GM18867 (cell line): ENCODE measurements at regions not wholly inside any gene's neighbourhood (a gene's known extent, or its start where the extent isn't known, plus 50 kb on each side); places are given as distances from the start of the nearest gene placed in this dataset.

Source experiments
- ATAC-seq: cut with Tn5 transposase; IDR thresholded peaks from one replicate; pipeline ENCODE4 v1.9.1; 2021; ENCODE audit warnings: mild to moderate bottlenecking, moderate library complexity; ENCODE audit not compliant: unreplicated experiment

DNA sequence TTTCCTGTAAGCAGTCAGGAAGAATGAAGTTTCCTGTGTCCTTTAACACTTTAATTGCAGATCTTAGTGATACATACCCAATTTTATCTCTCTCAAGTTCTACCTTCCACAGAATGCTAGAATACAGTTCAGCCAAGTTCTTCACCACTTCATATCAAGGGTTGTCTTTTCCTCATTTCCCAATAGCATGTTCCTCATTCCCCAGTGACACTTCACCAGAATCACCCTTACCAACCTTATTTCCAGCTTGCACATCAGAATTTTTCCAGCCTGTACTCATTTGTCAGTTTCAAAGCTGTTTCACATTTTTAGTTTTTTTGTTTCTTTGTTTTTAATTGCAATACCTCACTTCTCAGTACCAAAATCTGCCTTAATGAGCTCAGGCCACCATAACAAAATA, 126.1 kb downstream of the ESM1 start:
- no peak for ATAC-seq

DNA sequence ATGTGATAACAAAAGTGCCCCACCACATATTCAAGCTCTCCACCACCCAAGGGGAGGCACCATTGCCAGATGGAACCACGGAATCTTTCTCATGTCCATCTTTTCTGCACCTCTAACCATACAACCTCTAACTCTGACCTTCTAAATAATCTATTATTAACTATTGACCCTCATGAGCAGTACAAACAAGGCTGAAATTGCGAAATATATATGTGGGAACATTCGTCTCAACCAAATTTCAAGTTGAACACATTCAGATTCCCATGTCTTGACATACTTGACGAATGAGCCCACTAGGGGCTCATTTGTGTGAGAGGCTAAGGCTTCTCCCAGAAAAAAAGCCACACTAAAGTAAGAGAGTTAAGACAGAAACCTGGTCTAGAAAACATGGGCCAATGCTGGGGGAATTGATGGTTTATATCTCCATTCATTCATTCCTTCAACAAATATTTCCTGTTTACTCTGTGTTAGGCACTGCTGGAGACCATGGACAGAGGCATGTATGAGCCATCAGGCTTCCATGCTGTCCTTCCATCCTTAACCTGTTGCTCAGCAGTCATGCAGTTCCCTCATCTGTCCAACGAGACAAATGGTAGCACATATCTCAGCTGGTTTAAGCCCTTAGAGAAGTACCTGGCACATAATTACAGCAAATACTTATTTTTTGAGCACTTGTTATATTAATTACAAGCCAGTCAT, 130.4 kb downstream of the ESM1 start:
- no peak for ATAC-seq

DNA sequence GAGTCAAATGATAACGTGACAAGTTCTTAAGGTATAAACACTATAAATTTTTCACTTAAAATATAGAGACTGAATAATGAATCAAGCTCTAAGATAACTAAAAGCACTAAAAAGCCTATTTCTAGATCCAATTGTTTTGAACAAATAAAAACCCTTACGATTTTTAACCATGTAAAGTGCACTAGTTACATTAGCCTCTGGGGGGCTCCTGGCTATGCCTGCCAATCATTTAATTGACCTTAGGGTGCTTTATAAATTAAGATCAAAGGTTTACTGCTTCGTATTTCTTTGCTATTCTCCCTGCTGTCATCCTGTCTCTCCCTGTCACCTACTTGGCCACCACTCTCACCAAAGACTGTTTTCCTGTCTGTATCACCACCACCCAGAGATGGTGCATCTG, 133.4 kb downstream of the ESM1 start:
- ATAC-seq = no peak

DNA sequence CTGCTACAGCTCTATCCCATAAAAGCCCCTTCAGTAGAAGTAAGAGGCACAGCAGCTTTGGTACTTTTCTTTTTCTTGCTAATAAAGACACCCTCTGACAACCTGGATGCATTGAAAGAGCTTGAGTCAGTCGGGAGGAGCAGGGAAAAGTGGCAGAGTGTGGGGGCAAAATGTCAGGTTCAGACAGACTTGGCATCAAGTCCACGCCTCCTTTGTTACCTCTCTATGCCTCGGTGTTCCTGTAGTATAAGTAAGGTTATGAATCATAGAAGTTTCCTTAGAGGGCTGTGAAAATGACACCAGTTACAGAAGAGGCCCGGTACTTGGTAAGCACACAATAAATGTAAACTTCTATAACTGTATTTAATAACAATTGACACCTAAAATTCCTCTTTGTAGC, 133.9 kb downstream of the ESM1 start:
- ATAC-seq = no peak

DNA sequence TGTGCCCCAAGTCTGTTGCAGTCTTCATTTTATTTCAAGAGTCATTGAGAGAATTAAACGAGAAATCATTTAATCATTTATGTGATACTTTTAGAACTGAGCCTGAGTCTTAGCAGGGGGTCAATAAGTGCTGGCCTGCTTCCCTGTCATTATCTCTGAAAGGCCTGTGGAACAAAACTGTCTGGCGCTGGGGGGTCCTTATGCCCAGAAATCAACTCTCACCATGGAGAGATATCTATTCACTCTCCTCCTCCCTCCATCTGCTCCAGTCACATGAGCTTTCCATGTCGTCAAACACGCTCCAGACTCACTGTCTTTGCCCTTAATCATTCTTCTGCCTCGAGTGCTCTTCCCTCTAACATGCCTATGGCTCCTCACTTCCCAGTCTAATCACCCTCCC, 136.8 kb downstream of the ESM1 start:
- ATAC-seq = no peak

DNA sequence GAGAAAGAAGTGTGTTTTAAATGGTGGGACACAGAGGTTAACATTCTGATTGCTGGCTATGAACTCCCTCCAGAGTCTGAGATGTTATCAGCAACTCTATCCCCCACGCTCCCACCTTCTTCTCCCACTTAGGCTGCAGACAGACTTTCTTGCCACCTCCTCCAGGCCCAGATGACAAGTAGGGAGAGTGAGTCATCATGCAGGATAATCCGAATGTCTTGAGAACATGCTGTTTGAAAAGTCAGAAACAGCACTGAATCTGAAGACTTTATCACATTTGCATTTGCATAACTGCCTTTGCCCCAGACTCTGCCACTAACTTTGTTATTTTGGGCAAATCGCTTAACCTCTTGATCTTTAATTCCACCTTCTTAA, 139.8 kb downstream of the ESM1 start:
- ATAC-seq = no peak

DNA sequence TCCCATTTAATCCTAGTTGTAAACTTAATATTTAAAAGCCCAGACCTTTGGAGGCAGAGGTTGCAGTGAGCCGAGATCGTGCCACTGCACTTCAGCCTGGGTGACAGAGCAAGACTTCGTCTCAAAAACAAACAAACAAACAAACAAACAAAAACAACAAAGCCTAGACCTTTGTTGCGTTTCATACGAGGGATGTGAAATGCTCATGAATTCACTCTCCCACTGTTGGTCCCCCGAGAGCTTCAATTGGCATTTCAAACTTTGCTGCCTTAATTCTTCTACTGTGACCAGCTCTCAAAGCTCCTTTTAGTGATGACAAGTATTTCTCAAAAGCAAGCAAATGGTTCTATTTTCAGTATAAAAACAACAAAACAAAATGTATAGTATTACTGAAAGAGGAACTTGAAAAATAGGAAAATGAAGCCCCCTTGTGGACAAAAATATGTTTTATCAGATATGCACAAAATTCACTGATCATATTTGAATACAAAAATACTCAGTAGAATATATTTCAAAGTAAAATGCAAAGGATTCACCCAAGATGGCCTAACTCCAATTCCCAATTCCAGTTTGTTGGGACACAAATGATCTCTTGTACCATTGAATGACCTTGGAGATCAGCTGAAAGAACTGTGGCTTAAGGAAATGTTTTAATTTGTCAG, 140.4 kb downstream of the ESM1 start:
- ATAC-seq = peak; percentile 64

DNA sequence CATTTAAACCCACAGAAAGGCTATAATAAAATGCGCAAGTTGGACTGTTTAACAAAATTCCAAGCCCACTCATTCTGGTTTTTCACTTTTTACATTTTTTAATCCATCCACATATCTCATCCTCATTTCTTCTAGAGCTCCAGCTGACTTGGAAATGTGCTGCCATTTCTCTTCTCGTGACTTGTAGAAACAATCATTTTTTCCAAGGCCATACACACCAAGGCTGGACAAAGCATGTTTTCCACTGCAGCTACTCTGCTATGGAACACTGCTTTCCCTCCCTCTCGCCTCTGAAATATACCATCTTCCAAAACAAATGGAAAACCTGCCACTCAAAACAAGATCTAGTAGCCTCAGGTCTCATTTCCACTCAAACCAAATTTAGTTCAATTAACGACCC, 141.1 kb downstream of the ESM1 start:
- no peak for ATAC-seq

DNA sequence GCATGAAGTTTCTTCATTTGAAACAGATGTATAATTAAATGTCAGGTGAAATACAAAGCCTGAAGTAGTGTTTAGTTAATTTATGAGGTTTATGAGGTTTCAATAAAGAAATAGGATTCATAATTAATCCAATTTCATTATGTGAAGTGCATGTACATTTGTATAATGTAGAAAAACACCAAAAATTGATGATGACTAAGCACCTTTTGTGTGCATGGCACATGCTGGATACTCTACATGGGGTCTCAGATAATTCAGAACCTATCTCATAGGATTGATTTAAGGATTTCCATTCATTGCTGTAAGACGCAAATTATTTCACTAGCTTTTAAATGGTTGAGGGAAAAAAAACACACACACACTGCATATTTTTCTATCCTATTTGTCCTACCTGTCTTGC, 143.9 kb downstream of the ESM1 start:
- no peak for ATAC-seq

DNA sequence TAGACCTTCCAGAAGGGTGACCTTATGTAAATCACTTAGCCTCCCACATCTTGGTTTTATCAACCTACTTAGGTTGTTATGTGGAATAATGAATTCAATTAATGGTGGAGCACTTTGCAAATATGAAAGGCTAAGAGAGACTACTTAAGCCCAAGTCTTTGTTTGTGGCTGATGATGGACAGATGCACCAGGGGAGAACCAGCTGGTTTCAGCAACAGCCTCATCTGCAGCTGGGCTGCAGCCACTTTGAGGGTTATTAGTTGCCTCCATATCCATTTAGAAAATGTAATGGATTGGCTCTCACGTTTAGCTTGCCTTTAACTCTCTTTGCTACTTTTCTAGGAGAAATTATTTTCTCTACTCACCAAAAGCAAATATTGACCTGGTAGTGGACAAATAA, 146.6 kb downstream of the ESM1 start:
- ATAC-seq = no peak

DNA sequence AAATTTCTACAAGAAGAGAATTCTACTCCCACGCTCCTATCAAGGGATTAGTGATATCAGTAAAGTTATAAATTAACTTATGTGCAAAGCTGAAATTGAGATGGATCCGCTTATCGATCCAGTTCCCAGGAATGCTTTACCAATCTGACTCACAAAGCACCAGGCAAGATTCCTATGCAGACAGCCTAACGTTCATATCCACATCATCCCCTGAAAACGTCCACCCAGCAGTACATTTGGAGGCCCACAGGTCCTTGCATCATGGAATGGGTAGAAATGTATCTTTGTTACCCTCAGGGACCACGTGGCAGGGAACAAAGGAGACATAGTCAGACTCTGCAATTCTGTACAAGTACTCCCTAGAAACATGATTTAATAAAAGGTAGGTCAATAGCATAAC, 147.4 kb downstream of the ESM1 start:
- no peak for ATAC-seq

DNA sequence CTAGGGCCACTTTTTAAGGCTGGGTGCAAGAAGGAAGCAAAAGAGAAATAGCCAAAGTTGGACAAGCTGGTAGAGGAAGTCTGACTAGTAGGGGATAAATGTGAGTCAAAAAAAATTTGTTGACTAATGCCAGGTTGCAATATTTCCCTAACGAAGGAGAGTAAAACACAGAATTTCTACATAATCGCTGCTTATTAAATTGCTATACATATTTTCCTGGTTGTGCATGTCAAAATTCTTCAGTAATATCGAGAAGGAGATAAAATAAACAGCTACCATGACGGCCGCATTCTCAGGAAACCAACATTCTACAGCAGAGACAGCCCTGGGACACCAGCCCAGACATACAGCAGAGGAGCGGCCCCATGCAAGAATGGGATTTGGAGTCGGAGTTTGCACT, 148.3 kb downstream of the ESM1 start:
- ATAC-seq = no peak

DNA sequence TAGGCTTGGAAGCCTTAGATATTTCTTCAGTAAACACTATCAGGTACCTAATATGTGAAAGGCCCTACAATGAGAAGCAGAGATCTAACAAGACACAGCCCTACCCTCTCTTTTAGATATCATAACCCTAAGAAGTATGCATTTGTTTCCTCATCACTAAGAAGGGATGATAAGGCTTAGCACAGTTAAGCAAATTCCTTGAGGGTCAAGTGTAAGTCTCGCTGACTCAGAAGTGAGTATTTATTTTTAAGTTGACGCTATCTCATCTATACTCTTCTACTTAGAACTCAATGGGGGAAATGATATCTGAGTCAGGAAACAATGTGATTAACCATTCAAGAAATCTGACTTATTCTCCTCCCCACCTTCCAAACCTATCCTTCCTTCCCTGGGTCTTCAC, 149.7 kb downstream of the ESM1 start:
- ATAC-seq = no peak

DNA sequence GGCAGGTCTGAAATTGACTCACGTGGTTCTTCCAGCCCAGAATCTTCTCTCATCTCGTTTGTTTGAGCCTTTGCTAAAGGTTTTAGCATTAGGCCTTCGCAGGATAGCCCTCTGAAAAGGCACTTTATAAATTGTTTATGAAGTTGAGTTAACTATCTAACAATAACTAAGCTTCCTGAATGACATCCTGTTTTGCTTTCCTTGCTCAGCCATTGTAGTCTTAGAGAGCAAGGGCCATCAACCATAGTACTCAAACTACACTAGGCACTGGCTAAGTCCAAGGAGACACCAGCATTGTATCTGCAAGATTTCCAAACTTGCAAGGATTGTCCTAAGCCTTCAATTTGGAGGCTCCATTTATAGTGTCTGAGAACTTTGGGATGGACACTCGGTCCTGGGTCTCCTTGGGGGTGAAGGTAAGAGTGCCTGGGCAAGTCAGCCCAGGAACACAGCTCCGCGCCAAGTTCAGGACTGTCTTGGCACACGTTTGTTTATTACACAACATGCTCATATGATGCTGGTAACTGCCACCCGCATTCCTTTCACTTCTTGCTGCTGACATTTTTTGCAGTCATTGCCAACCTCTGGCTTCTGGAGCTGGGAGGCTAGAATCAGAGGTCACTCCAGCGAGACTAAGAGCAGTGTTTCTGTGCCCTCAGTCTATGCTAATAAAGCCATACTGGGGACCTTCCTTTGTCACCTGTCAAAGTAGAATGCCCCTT, 151.1 kb downstream of the ESM1 start:
- no peak for ATAC-seq

DNA sequence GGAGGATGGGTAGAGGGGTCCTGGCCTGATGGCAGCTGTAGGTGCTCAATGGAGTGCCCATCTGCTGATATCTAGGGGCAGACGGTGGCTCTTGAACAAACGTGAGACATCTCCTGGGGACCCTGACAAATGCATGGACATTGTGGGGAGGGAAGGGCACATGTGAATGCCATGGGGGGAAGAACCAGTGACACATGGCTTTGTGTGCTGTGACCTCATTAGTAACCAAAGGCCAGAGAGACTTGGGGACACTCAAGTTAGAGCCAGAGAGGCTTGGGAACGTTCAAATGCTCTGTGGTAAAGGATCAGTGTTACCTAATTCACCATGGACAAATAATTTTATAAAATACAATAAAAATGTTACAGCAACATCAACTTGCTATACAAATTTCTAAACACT, 151.8 kb downstream of the ESM1 start:
- no peak for ATAC-seq

DNA sequence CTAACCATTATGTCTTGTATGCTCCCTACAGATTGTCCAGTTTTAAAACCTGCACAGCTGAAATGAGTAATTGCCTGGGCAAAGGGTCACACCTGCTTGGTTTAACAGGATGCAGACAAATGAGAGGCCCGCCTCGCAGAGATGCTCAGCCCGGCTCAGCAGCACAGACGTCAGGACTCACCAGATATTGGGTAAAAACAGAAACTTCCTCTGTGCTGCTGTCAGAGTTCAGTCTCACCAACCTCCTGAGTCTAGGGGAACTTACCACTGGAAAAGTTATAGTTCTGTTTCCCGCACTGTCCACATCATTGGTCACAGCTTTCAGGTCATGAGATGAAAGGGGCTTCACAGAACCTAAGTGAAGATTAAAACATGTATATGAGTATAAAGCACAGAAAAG, 152.5 kb downstream of the ESM1 start:
- ATAC-seq = no peak

DNA sequence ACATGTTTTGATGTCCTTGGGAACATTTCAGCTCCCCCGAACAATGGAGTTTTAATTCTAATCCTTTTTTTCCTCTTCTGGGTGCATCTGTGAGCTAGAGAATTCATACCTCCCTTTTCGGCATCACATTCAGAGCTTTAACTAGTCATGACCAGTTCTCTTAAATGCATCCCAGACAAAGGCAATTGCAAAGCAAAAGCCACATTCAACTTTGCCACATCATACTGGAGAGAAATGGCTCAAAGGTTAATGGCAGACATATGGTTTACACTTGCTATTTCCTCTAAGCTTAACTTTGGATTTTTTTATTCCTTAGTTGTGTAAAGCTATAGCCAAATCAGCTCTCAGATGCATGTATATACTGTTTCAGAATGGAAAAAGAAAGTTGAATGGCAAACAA, 153.3 kb downstream of the ESM1 start:
- no peak for ATAC-seq

DNA sequence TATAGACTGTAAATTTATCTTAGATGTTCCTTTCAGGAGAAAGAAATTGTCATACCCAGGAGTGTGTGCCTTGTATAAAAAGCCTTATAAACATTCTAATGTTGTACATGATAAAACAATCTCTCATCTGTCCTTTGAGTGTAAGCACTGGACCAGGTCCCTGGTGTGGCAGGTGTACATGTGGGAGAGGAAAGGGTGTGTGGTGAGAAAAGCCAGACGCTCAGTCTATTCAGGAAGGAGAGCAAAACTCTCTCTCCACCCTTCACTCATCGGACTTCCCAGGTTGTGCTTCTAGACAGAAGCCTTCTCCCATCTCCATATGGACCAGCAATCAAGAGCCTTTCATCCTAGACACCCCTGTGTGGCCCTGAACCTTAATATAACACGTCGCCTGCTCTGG, 154.2 kb downstream of the ESM1 start:
- no peak for ATAC-seq

DNA sequence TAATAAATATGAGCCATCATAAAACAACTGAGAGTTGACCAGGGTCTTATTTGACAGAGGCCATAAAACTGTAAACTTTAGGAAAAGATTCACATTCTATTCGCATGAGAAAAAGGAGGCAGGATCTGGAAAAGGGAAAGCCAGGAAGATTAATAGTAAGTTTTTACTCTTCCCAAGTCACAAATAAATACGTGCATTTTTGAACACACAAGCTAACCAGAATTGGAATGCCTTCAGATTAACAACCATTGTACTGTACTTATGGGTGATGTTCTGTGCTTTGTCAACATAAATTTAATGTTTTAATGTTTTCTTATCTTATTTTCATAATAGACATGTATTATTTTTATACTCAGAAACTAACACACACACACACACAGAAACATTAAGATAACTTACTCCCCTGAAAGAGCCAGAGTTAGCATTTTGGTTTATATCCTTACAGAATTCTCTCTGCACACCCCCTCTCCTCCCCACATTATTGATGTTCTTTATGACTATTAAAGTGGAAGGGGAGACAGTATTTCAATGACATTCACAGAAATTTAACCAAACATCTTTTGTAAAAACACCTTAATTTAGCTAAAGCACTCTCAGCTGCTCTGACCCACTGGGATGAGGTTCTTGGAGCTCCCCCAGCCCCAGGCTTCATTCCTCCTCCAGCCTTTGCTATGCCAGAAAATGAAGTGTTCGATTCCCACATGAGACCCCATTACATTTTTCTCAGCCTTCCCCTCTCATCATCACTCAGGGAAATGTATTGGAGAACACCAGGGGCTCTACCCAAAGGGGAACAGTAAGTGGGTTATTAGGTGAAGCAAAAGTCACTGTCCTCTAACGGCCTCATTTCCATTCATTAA, 155.5 kb downstream of the ESM1 start:
- ATAC-seq = no peak

DNA sequence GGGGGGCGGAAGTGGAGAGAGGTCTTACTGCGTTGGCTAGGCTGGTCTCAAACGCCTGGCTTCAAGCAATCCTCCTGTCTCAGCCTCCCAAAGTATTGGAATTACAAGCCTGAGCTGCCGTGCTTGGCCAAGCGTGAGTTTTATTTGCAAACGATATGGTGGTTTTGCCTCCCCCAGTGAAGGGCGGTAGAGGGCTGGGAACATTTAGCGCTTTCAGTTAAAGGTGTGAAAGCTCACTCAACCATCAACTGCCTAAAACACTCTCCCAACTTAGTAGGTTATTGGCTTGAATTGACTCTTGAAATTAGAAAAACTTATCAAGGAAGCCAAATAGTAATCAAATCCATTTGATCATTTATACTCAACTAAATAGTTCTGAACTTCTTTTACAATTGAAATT, 156.3 kb downstream of the ESM1 start:
- peak; percentile 59 for ATAC-seq

DNA sequence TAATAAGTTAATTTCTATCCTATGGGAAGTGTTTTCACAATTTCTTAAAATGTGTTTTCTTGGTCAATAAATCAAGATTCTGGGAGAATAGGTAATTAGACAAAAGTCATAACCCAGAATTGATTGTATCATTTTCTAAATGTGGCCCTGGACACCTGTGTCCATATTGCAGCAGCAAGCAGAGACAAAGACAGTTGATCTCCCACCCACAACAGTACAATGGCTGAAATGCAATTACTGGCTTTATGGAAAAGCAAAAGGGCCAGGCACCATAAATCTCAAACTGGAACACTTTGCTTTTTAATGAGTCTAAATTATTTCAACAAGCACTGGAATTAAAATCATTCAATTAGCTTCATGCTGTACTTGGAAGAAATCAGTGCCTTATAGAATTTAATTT, 157.2 kb downstream of the ESM1 start:
- no peak for ATAC-seq
